OCI-LY1 (cell line): ENCODE measurements at regions not wholly inside any gene's neighbourhood (a gene's known extent, or its start where the extent isn't known, plus 50 kb on each side); places are given as distances from the start of the nearest gene placed in this dataset.

Source experiments
- H2AFZ ChIP-seq: fragments of 200-600 bp; sonication (generic), shearing (Covaris generic); 2 replicates; pipeline ENCODE4 v1.6.0; 2014; ENCODE audit warnings: antibody characterized with exemption, mild to moderate bottlenecking, low read length
- H3F3A ChIP-seq: fragments of 200-600 bp; sonication (generic), shearing (Covaris generic); 2 replicates; pipeline ENCODE4 v1.6.0; 2014; ENCODE audit warnings: mild to moderate bottlenecking, antibody characterized with exemption, low read length, moderate library complexity; ENCODE audit not compliant: insufficient read depth
- H3K27ac ChIP-seq: fragments of 200-600 bp; sonication (generic); 2 replicates; pipeline ENCODE4 v1.5.1; 2014; ENCODE audit warnings: low read length, mixed run types, mild to moderate bottlenecking, low read depth; ENCODE audit not compliant: poor library complexity, severe bottlenecking
- H3K27me3 ChIP-seq: fragments of 200-600 bp; sonication (generic); 2 replicates; pipeline ENCODE4 v1.6.0; 2014; ENCODE audit warnings: antibody characterized with exemption, mild to moderate bottlenecking, low read length, moderate library complexity; ENCODE audit not compliant: insufficient read depth
- H3K36me3 ChIP-seq: fragments of 200-600 bp; sonication (generic); 2 replicates; pipeline ENCODE4 v1.6.1; 2014; ENCODE audit warnings: mild to moderate bottlenecking, antibody characterized with exemption, low read length, moderate library complexity, mixed read lengths; ENCODE audit not compliant: insufficient read depth
- H3K4me1 ChIP-seq: fragments of 200-600 bp; sonication (generic); 2 replicates; pipeline ENCODE4 v1.5.1; 2014; ENCODE audit warnings: mild to moderate bottlenecking, low read length, moderate library complexity; ENCODE audit not compliant: insufficient read depth, severe bottlenecking
- H3K4me2 ChIP-seq: fragments of 200-600 bp; sonication (generic), shearing (Covaris generic); 2 replicates; pipeline ENCODE4 v1.6.1; 2014; ENCODE audit warnings: low read length
- H3K4me3 ChIP-seq: fragments of 200-600 bp; sonication (generic); 2 replicates; pipeline ENCODE4 v1.5.1; 2014; ENCODE audit warnings: low read length, low read depth, mild to moderate bottlenecking, mixed read lengths; ENCODE audit not compliant: poor library complexity, severe bottlenecking
- H3K79me2 ChIP-seq: fragments of 200-600 bp; shearing (Covaris generic); 2 replicates; pipeline ENCODE4 v1.6.1; 2016; ENCODE audit warnings: mixed run types, low read length, mixed read lengths; ENCODE audit not compliant: insufficient read depth
- H3K9ac ChIP-seq: fragments of 200-600 bp; sonication (generic), shearing (Covaris generic); 2 replicates; pipeline ENCODE4 v1.6.1; 2014; ENCODE audit warnings: mild to moderate bottlenecking, low read length, mixed read lengths
- H3K9me2 ChIP-seq: fragments of 200-600 bp; sonication (generic), shearing (Covaris generic); 2 replicates; pipeline ENCODE4 v1.6.1; 2014; ENCODE audit warnings: low read depth, mild to moderate bottlenecking, low read length, mixed read lengths
- H3K9me3 ChIP-seq: fragments of 200-600 bp; shearing (Covaris generic); 2 replicates; pipeline ENCODE4 v1.6.1; 2014; ENCODE audit warnings: low read length, mixed read lengths
- H4K20me1 ChIP-seq: fragments of 200-600 bp; sonication (generic), shearing (Covaris generic); 2 replicates; pipeline ENCODE4 v1.6.0; 2016; ENCODE audit warnings: mild to moderate bottlenecking, low read length; ENCODE audit not compliant: insufficient read depth
- CTCF ChIP-seq: fragments of 200-600 bp; sonication (generic), shearing (Covaris generic); IDR thresholded peaks from 2 replicates; pipeline ENCODE4 v1.5.1; 2017; ENCODE audit warnings: mild to moderate bottlenecking, antibody characterized with exemption, low read length, moderate library complexity, mixed read lengths
- EZH2 ChIP-seq: fragments of 200-600 bp; sonication (generic), shearing (Covaris generic); IDR thresholded peaks from 2 replicates; pipeline ENCODE4 v1.8.0; 2017; ENCODE audit warnings: borderline replicate concordance, mixed run types, mild to moderate bottlenecking, antibody characterized with exemption, low read length, moderate library complexity, mixed read lengths

DNA sequence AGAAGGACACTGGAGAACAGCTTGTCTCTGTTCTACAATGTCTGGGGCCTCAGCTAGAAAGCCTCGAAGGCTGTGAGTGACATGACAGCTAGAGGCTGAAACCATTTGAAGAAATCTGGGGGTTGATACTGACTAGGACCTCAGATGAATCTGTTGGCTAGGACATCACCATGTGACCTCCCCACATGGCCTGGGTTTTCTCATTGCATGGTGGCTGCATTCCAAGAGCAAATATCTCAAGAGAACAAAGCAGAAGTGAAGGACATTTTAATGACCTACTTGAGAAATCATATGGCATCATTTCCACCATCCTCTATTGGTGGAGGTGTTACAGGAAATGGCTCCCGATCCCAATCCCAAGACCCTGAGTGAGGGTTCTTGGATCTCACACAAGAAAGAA lies 450.6 kb upstream of the AUTS2 start:
- no peaks in the 10 kb centered on the region for H3F3A ChIP-seq
- H3K27me3 ChIP-seq, result no peaks in the 10 kb centered on the region
- no peak overlapping the region for H3K4me3 ChIP-seq
- no peaks in the 10 kb centered on the region for H3K9me2 ChIP-seq
- H3K36me3 ChIP-seq, result no peaks in the 10 kb centered on the region
- H3K27ac ChIP-seq, result no peak overlapping the region
- H3K4me1 ChIP-seq, result no peaks in the 10 kb centered on the region
- no peaks in the 10 kb centered on the region for H3K79me2 ChIP-seq
- no peaks in the 10 kb centered on the region for H3K9me3 ChIP-seq
- no peak overlapping the region for H3K9ac ChIP-seq
- H4K20me1 ChIP-seq, result no peaks in the 10 kb centered on the region
- H2AFZ ChIP-seq, result no peak overlapping the region
- no peak overlapping the region for H3K4me2 ChIP-seq
- TF ChIP-seq CTCF (no peak), EZH2 (no peak)

- Histone ChIP-seq H3K36me3 (no peaks in the 10 kb centered on the region), H3K9ac (no peak overlapping the region), H3K4me1 (no peaks in the 10 kb centered on the region), H3K4me3 (no peak overlapping the region), H3K79me2 (no peaks in the 10 kb centered on the region), H3F3A (no peaks in the 10 kb centered on the region), H3K27ac (no peak overlapping the region), H3K4me2 (no peak overlapping the region), H2AFZ (no peak overlapping the region), H4K20me1 (no peaks in the 10 kb centered on the region), H3K27me3 (no peaks in the 10 kb centered on the region), H3K9me3 (no peaks in the 10 kb centered on the region), H3K9me2 (no peaks in the 10 kb centered on the region)
- TF ChIP-seq CTCF, result no peak
- TF ChIP-seq EZH2, result no peak
These were observed 448.2 kb upstream of the AUTS2 start for GRCh38 chr7:69149804-69150782.

DNA sequence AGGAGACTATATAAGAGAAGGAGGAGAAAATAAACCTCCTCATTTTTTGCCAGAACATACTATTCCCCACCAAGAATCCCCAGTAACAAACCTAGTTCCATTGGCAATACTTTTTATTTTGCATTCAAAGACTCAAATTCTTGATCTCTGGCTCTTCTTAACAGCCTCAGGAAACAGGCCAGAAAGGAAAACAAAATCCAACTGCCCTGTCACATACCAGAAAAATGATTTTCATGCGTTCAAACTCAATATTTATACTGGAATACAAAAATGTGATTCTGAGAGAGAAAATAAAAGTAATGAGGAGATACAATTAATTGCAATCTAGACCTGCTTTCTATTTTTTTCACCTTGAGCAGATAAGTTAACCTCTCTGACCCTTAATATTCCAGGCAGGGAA lies 435.9 kb upstream of the AUTS2 start:
- Histone ChIP-seq H3K4me1 (no peaks in the 10 kb centered on the region), H3K9me3 (no peaks in the 10 kb centered on the region), H3K27ac (no peak overlapping the region), H3F3A (no peaks in the 10 kb centered on the region), H3K36me3 (no peaks in the 10 kb centered on the region), H3K79me2 (no peaks in the 10 kb centered on the region), H2AFZ (no peak overlapping the region), H3K4me2 (no peak overlapping the region), H3K27me3 (no peaks in the 10 kb centered on the region), H3K9ac (no peak overlapping the region), H4K20me1 (no peaks in the 10 kb centered on the region), H3K4me3 (no peak overlapping the region), H3K9me2 (no peaks in the 10 kb centered on the region)
- TF ChIP-seq EZH2, result no peak
- no peak for TF ChIP-seq CTCF
